ENCODE measurements at regions not wholly inside any gene's neighbourhood (a gene's known extent, or its start where the extent isn't known, plus 50 kb on each side); places are given as distances from the start of the nearest gene placed in this dataset.

DNA sequence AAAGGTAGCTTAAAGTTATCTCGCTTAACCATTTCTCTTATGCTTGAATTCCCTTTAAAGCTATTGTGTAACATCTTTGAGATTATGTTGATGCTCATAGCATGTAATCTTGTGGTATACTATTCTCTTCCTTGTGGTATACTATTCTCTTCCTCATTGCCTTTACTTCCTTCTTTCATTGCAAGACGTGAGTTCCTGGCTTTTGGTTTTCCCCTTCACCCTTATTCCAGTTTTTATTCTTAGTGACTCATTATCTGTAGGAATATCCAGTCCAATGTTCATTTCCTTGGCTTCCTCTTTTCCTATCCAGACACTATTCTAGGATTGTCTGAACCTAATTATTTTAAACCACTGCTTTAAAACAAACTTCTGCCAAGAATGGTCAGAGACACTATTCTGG, 564.0 kb downstream of the CCER1 start:
- TF ChIP-seq, protein P1, sequence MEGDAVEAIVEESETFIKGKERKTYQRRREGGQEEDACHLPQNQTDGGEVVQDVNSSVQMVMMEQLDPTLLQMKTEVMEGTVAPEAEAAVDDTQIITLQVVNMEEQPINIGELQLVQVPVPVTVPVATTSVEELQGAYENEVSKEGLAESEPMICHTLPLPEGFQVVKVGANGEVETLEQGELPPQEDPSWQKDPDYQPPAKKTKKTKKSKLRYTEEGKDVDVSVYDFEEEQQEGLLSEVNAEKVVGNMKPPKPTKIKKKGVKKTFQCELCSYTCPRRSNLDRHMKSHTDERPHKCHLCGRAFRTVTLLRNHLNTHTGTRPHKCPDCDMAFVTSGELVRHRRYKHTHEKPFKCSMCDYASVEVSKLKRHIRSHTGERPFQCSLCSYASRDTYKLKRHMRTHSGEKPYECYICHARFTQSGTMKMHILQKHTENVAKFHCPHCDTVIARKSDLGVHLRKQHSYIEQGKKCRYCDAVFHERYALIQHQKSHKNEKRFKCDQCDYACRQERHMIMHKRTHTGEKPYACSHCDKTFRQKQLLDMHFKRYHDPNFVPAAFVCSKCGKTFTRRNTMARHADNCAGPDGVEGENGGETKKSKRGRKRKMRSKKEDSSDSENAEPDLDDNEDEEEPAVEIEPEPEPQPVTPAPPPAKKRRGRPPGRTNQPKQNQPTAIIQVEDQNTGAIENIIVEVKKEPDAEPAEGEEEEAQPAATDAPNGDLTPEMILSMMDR (IDR thresholded peaks at IDR 0.05), result no peak
- no peak for TF ChIP-seq POLR2A (IDR thresholded peaks at IDR 0.05)
